MM.1S (cell line): ENCODE measurements at regions not wholly inside any gene's neighbourhood (a gene's known extent, or its start where the extent isn't known, plus 50 kb on each side); places are given as distances from the start of the nearest gene placed in this dataset.

Experiments used
- EZH2 ChIP-seq: fragments of 300-600 bp; sonication (generic); optimal IDR thresholded peaks from 2 replicates; pipeline ENCODE3; 2017; ENCODE audit warnings: low read depth, mild to moderate bottlenecking, antibody characterized with exemption, low read length, mixed read lengths
- EZH2phosphoT487 ChIP-seq: fragments of 300-600 bp; sonication (generic); IDR thresholded peaks from 2 replicates; pipeline ENCODE4 v1.6.1; 2018; ENCODE audit warnings: antibody characterized with exemption, low read length
- TF ChIP-seq, protein P1 (sequence below): fragments of 300-600 bp; sonication (generic); IDR thresholded peaks from 2 replicates; pipeline ENCODE4 v1.5.1; 2016; ENCODE audit warnings: antibody characterized with exemption, low read length, mixed read lengths

DNA sequence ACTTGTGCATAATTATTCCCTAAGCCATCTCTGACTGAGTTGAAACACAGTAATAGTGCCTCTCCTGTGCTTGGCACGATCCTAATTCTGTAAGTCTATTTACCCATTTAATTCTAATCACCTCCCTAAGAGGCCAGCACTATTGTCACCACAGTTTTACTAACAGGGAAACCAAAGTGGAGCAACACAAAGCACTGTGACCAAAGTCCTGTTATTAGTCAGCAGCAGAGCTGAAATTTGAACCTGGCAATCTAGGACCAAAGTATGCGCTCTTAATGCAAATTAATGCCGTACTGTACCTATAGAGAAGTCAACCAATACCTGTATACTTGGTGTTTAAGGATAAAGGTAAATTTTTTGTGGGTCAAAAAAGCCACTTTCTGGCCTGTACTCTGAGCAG lies 77.1 kb upstream of the CNTLN start:
- TF ChIP-seq EZH2 (no peak), EZH2phosphoT487 (no peak)
- TF ChIP-seq, protein P1, sequence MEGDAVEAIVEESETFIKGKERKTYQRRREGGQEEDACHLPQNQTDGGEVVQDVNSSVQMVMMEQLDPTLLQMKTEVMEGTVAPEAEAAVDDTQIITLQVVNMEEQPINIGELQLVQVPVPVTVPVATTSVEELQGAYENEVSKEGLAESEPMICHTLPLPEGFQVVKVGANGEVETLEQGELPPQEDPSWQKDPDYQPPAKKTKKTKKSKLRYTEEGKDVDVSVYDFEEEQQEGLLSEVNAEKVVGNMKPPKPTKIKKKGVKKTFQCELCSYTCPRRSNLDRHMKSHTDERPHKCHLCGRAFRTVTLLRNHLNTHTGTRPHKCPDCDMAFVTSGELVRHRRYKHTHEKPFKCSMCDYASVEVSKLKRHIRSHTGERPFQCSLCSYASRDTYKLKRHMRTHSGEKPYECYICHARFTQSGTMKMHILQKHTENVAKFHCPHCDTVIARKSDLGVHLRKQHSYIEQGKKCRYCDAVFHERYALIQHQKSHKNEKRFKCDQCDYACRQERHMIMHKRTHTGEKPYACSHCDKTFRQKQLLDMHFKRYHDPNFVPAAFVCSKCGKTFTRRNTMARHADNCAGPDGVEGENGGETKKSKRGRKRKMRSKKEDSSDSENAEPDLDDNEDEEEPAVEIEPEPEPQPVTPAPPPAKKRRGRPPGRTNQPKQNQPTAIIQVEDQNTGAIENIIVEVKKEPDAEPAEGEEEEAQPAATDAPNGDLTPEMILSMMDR = no peak
